ENCODE measurements at regions not wholly inside any gene's neighbourhood (a gene's known extent, or its start where the extent isn't known, plus 50 kb on each side); places are given as distances from the start of the nearest gene placed in this dataset.

- TF ChIP-seq POLR2A (IDR thresholded peaks at IDR 0.05) (no peak), CTCF (IDR thresholded peaks at IDR 0.05) (no peak)
Measured at GRCh38 chr11:11770296-11770695, 71.5 kb upstream of the USP47 start.
